Glomerular visceral epithelial cell (primary cell): ENCODE measurements at regions not wholly inside any gene's neighbourhood (a gene's known extent, or its start where the extent isn't known, plus 50 kb on each side); places are given as distances from the start of the nearest gene placed in this dataset.

Experiments
- DNase-seq: peaks from one replicate; pipeline ENCODE4 v3.0.0-alpha.2; 2016; ENCODE audit errors: extremely low spot score

DNA sequence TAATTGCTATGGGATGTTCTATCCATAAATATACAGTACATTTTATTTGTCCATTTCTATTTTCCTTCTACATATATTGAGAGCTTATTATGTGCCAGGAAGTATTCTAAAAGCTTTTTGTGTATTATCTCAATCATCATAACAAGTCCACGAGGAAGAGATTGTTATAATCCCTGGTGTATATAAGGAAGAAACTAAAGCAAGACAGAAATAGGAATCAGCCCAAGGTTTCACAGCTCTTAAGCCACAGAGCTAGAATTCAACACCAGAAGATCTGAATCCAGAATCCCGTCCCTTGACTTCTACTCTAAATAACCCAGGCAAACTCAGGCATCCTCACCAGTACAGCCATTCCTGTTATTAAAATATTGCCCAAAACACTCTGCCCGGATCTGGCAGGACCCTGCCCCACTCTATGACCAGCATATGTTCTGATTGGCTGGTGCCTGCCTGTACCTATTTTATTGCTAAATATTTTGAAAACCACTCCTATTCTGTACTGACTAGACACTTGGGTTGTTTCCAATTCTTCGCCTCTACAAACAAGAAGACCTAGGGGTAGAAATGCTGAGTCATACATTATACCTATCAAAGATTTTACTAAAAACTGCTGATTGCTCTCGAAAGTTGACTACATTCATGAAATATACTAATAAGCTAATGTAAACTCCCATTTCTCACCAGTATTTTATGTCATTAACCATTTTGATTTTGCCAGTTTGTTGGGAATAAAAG lies 297.4 kb downstream of the ENC1 start:
- no peak for DNase-seq

DNA sequence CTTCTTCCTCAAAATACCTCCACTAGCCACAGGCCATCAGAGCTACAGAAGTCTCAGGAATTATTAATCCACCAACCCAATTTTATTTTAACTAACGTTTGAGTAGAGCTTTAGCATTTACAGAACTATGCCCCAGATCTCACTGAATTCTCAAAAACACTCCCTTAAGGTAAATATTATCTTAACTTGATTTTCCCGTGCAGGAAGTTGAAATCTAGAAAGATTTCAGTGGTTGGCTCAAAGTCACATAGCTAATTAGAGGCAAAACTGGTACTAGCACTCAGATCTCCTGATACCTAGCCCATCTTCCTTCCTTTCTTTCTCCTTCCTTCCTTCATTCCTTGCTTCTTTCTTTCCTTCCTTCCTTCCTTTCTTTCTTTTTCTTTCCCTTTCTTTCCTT lies 298.3 kb downstream of the ENC1 start:
- DNase-seq: no peak

DNA sequence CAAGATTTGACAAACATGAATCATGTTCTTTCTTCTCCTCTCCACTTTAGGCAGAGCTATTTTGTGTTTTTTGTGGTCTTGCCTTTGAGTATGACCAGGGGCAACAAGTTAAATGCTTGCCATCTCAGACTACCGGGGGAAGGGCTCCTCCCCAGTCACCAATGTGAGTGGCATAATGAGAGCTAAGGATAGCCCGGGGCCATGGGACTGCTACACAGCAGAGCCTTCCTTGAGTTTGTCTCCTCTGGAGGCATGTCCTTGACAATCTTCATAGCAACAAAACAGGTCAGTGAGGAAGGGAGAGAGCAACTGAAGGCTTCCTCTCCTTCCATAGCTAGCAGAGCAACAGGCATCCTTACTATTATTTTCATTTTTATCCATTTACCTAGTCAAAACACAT lies 299.3 kb downstream of the ENC1 start:
- DNase-seq: no peak

DNA sequence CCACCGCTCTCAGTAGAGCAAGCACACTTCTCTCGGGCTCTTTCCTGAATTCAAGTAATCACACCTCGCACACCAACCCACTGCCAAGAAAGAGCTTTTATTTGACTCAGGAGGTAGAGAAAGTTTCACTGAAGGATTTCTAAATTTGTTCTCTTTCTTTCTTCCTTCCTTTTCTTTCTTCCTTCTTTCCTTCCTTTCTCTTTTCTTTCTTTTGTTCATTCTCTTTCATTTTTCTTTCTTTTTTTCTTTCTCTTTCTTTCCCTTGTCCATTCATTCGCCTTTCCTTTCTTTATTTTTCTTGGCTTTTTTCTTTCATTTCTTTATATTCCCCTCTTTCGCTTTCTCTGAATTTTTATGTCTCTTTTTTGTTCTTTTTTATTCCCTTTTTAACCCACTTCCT lies 300.1 kb downstream of the ENC1 start:
- DNase-seq: no peak

DNA sequence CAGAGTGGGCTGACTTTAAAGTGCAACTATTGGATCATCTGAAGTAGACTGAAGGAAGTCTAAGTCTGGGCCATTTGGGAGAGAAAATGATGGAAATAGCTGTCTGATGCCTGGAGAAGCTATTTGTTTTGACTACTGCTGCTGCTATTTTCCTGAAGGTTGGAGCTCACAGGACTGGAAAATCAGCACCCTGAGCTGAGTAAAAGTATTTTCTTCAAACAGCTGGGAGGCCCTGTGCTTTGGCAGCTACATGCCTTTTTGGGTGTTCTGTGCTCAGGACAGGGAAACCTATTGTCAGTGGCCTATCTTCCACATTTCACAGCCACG lies 302.6 kb downstream of the ENC1 start:
- DNase-seq: no peak

DNA sequence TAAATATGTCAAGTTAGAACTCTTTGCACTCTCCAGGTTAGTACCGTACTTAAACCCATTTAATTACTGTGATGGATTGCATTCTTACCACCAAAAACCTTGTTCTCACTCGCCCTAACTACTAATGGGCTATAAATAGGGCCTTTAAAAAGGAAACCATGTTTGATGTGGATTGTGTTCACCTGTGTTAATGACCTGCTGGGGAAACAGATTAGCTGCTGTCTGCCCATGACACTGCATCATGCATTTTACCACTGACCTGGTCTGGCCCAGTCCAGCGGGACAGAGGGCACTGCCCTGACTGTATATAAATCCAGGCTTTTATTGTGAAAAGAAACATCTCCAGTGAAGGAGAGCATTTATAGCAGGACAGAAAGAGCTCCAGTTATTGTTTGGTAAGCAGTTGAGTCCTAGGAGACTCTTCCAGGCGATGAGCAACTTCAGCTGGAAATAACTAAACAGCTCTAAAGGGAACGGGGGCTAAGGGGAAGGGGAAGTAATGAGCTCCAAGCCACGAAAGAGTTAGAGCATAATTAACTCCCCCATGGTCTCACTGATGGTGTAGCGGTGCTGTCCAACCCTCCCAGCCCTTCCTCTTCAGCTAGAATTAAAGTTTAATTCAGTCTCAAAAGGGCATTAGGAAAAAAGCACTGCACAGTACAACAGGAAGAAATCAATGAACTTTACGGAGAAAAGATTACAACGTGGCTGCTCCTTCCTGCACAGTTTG lies 303.1 kb downstream of the ENC1 start:
- DNase-seq: no peak

DNA sequence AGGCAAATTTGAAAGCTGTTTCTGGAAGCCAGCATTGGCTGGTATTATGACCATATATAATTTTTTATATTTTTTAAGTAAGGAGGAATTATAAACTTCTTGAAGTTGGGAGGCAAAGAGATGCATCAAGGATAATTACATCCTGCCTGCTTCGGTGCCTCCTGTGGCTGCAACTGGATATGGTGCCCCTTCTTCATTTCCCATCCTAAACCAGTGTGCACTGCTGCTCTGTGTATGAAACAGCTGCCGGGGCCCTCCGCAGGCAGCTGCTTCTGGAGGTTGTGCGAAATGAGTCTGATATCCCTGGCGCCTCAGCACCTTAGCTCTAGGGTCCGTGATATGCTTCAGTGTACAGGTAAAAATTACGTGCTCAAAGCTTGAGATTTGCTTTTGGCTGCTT lies 304.2 kb downstream of the ENC1 start:
- no peak for DNase-seq

DNA sequence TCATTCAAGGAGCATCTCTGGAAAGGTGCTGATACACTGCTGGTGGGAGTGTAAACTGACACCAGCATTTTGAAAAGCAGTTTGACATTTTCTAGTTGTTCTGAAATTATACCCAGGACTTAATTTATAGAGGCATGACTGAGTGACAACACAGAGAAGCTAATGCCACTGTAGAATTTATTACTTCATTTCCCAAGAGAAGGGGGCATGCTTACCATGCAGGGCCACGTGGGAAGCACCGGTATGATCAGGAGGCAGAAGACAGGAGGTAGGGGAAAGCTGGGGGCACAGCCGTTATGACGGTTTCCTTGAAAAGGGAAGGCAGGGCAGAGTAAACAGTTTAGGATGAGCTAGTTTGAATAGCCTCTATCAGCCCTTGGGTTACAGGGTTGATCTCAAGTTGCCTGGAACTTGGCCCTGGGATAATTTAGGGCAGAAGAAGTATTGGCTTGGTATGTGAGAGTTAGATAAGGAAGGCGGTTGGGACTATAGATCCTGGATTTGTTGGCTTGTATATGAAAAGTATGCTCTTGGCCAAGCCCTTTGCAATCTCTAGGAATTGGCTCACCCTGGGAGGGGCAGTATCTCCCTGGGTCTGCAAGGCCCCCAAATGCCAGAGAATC lies 305.7 kb downstream of the ENC1 start:
- DNase-seq: no peak

DNA sequence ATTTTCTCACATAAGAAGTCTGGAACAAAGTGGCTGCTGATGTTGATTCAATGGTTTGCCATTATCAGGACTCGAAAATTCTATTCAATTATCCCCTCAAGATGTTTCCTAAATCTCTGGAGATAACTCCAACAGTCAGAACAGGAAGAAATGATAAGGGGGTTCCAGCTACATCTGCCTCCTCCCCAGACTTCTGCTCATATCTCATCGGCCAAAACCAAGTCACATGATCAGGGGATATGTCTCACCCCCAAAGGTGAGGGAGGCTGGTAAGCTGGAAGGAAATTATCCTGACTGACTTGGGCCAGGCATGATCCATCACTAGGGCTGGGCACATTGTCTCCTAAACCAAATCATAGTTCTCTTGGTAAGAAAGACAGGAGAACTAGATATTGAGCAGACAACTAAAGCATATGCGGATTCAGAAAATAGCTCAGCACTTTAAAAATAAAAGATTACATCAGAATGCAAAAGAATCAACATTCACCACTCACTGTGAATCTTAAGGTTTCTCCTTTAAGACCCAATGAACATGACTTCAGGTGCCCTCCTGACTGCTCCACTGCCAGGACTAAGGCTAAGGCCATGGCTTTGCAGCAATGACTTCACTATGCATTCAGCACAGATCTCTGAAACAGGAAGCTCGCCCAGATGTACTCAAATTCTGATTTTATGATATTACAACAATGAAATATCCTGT lies 306.3 kb downstream of the ENC1 start:
- DNase-seq: no peak

DNA sequence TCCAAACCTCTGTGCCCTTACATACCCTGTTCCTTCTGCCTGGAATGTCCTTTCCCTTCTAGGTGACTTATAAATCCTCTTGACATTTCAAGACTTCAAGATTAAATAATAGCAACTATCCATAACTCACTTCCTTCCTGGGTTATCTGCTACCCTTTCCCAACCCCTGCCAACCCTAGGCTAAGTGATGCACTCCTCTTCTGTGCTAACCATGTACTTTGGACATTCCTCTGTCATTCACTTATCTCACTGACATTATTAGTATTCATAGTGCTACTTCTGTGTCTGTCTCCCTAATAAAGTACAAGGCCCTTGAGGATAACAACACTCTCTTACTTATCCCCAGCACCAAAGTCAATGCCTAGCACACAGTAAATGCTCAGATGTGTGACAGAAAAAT lies 307.1 kb downstream of the ENC1 start:
- DNase-seq: no peak

DNA sequence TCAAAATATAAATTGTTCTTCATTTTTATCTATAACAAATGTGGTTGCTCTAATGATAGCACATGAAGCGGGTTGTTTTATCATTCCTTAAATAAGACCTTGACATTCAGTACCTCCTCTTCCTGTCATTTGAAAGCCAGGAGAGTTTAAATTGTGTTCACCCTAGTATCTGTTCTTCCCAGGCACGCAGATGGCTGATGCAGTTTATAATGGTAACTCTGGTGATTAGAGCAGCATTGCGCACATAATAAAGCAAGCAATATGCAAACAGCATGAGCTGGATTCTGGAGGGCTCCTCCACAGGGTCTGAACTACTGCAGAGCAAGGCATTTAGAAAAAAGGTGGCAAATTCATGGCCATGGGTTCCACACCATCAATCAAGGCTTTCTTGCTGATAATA lies 307.8 kb downstream of the ENC1 start:
- no peak for DNase-seq

DNA sequence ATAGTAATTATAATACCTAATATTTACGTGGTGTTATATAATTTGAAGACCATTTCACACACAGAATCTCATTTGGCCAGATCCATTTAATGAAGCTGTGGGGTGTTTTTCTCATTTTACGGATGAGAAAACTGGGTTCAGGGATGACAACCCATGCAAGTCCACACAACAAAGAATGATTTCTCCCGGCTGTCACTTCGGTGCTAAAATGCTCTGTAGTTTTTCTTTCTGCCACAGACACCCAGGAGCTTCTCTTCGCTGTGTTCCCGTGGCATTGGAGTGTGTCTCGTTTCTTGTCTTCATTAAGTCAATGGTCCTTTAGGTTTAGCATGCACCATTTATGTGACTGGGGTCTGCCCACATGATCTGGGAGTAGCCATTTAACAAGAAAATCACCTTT lies 308.5 kb downstream of the ENC1 start:
- no peak for DNase-seq

DNA sequence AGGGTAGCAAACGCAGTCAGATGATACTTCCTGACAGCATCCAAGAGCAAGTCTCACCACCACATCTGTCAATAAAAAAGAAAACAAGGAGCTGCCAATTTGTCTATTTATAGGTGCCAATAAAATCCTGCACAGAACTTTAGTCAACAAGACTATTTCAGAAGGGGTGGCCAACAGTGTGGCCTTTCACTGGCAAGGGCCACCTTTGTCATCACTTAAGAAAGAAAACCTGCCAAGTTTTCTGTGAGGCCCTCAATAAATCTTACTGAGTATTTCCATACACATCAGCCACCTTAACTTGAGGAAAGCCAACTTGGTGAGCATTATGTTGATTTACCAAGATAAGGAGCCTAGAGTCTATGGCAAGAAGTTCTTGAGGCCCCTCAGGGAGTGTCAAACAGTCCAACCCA lies 312.3 kb downstream of the ENC1 start:
- no peak for DNase-seq

DNA sequence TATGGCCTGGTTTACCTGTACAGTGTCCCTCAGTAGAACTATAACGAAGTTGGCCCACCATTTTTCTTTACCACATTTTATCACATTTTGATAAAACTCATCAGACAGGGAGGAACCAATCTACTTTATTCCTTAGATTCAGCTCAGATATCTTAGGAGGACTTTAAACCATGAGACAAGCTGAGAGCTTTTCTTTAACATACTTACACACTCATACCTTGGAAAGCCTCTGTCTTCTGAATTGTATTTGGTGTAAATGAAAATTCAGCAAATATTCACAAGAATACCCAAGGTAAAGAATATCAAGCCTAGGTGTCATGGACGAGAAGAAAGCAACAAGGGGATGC lies 313.2 kb downstream of the ENC1 start:
- no peak for DNase-seq

DNA sequence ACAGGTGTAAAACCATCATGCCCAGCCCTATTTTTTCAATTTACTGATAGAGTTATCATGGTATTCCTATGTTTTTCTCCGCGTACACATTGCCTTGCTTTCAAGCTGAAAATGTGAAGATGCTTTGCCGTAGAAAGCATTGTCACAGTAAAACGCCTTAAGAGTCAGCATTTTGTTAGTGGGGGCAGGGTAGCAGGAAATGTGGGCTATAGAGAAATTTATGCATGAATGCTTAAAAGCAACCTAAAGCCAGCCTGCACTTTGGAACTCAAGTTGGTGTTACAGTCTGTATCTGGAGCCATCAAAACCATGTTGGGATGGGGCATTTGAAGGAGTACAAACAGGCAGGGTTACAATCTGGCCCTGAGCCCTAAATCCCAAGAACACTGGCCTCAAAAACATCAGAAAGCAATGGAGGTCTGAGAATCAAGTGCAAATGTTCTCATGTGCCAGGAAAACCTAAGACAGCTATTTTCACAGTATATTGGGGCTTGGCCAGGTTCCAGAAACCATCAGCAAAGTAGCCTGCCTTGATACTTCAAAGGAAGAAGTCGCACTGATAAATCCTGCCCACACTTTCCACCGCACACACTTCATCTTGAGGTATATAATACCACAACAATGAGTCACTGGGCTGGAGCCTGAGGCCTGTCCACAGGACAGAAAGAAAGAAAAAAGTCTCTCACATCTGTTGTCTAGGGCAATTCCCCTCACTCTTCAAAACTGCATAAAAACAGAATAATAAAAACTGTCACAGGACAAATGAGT lies 313.8 kb downstream of the ENC1 start:
- peak; percentile 100 for DNase-seq

DNA sequence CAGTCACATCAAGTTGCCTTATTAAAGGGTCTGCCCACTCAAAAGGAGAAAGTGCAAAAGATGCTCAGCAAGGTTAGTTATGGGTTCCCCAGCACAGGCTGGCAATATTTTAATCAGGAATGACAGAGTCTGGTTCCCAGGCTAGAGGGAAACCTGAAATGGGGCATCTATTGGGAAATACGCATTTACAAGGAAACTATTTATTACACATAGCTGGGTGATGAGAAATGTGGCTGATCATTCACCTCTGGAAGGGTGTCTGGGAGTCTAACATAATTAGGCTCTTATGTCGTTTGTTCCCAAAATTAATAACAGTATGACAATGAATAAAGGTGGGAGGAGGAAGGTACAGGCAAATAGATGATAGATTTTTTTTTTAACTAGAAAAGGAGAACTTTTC lies 314.7 kb downstream of the ENC1 start:
- DNase-seq: peak; percentile 55

DNA sequence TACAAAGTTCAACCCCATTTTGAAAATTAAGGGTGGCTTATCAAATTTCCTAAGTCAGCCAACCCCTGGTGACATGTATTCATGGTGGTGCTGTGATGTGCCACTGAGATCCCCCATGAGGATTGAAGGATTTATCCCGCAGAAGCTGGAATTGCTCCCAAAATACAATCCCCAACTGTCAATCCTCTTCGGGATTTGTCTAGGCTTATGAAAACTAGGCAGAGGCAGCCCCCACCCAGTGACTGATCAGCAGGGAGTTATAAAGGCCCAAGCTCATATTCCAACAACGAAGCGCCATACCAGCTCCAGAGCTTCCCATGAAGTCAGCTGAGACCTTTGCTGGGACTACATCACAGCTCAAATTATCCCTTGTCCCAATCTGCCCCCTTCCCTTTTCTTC lies 316.0 kb downstream of the ENC1 start:
- DNase-seq: no peak

DNA sequence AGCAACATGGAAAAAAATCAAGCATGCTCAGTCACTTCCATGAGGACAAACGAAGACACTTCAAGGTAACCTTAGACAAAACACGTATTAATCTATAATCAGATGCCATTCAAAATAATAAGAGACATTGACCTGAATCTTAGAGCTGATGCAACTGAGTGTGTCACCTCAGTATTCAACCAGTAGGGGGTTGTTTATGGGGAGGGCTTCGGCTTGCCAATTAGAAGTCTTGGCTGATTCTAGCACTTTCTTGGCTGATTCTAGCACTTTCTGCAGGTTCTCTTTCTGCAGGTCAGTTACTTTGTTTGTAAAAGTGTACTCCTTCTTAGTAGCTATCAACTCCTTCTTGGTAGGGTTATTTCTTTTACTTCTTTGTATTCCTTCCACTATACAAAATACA lies 317.6 kb downstream of the ENC1 start:
- no peak for DNase-seq

DNA sequence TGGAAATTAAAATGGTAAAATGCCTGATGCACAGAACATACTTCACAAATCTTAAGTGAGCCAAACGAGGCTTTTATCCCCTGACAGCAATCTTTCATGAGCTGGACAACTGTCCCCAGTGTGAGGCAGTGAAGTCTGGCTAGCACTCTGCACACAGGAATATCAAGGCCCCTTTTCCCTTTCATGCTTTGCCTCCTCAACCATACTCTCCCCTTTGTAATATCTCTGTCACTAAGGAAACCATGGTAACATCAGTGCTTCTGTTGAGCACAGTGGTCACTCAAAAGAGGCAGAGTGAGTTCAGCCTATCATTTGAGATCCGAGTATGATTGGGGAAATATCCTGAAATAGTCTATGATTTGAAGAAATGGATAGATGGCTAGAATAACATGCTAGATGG lies 318.3 kb downstream of the ENC1 start:
- no peak for DNase-seq

DNA sequence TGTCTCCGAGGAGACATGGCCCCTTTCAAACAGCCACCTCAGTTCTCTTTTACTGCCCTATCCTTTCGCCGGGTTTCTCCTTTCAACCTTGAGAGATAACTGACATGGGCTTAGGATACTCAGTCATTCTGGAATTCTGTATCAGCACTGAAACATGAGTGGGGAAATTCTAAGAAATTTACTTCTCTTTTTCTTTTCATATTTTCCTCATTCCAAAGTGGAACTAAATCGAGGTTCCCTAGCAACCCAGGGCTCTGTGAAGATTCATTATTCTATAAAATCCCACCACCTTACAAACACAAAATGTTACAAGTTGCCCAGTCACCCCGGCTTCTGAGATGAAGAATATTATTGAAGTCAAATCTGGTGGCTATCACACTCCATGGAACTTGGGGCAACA lies 319.2 kb downstream of the ENC1 start:
- no peak for DNase-seq

DNA sequence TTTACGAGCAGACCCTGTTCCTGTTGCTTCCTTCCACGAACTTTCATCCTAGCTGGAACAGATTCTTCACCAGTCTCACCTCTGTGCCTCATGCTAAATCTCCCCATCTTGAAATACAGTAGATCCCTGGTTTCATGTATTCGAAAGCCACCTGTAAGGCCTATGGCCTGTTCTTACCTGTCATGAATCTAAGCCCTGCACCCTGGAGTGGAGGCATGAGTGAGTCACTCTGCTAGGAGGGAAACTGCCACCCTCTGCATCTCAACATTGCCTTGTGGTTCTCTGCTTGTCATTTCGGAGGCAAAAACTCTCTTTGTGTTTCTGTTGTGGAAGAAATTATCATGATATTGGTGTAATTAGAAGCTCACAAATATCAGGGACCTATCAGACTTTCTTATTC lies 320.0 kb downstream of the ENC1 start:
- no peak for DNase-seq

DNA sequence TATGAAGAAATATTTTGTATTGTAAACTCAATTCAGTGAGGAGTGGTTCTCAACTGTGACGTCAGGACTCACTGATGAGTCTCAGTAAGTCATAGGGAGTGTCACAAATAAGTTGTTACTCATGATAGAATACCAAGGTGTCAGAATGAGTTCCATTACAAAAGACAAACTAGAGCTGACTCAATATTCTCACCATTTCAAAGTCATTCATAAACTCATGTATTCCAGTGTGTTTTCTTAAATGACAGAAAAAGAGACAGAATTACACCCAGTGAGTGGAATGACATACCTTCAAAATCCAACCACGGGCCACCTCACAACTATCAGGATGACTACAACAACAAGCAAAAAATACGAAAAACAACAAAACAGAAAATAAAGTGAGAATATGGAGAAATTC lies 321.5 kb downstream of the ENC1 start:
- DNase-seq: no peak
